ENCODE measurements at regions not wholly inside any gene's neighbourhood (a gene's known extent, or its start where the extent isn't known, plus 50 kb on each side); places are given as distances from the start of the nearest gene placed in this dataset.

DNA sequence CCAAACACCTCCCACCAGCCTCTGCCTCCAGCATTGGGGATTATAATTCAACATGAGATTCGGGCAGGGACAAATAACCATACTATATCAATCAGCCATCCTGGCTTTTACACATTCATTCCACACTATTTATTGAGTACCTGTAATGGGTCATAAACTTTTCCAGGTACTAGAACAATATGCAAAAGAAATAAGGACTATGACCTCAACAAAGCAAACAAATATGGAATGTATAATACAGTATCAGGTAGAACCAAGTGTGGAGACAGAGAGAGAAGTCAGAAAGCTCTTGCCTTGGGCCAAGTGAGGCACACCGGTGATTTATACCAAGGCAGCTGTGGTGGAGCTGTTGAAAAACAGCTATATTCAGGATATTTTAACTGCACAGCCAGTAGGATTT lies 116.3 kb downstream of the TSPAN8 start:
- Mint-ChIP-seq H3K9me3 (ENCODE audit: low read depth) (peaks cover 4% of the 10 kb centered on the region), H3K4me3 (ENCODE audit: unreplicated experiment) (no peak overlapping the region), H3K36me3 (ENCODE audit: low read depth) (no peaks in the 10 kb centered on the region), H3K27me3 (ENCODE audit: low read depth) (peaks cover 2% of the 10 kb centered on the region), H3K27ac (ENCODE audit: unreplicated experiment) (no peak overlapping the region), H3K4me1 (ENCODE audit: low read depth) (peaks cover 11% of the 10 kb centered on the region)
- TF ChIP-seq, protein P1, sequence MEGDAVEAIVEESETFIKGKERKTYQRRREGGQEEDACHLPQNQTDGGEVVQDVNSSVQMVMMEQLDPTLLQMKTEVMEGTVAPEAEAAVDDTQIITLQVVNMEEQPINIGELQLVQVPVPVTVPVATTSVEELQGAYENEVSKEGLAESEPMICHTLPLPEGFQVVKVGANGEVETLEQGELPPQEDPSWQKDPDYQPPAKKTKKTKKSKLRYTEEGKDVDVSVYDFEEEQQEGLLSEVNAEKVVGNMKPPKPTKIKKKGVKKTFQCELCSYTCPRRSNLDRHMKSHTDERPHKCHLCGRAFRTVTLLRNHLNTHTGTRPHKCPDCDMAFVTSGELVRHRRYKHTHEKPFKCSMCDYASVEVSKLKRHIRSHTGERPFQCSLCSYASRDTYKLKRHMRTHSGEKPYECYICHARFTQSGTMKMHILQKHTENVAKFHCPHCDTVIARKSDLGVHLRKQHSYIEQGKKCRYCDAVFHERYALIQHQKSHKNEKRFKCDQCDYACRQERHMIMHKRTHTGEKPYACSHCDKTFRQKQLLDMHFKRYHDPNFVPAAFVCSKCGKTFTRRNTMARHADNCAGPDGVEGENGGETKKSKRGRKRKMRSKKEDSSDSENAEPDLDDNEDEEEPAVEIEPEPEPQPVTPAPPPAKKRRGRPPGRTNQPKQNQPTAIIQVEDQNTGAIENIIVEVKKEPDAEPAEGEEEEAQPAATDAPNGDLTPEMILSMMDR (IDR thresholded peaks at IDR 0.05) = no peak
- DNase-seq (ENCODE audit: low spot score) = no peak

DNA sequence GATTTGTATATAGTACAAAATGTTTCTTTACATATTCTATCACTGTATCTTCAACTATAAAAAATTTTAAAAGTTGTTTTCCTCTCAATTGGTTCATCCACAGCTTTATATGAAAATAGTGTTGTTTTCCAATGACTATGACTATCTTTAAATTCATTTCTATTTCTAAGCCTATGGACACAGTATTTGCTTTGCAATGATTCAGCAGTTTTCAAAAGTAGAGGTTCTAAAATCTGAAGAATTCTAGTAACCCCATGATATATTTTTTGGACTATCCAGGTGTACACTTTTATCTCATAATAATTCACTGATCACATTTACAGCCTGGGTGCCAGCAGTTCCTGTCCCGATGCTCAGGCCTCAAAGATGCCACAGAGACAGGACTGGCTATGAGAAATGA lies 118.4 kb upstream of the PTPRR start:
- Mint-ChIP-seq H3K36me3 (ENCODE audit: low read depth) (no peaks in the 10 kb centered on the region), H3K4me1 (ENCODE audit: low read depth) (no peaks in the 10 kb centered on the region), H3K9me3 (ENCODE audit: low read depth) (peaks cover 4% of the 10 kb centered on the region), H3K27me3 (ENCODE audit: low read depth) (no peaks in the 10 kb centered on the region), H3K4me3 (ENCODE audit: unreplicated experiment) (no peak overlapping the region), H3K27ac (ENCODE audit: unreplicated experiment) (no peak overlapping the region)
- no peak for DNase-seq (ENCODE audit: low spot score)
- TF ChIP-seq, protein P1 (IDR thresholded peaks at IDR 0.05) = no peak

DNA sequence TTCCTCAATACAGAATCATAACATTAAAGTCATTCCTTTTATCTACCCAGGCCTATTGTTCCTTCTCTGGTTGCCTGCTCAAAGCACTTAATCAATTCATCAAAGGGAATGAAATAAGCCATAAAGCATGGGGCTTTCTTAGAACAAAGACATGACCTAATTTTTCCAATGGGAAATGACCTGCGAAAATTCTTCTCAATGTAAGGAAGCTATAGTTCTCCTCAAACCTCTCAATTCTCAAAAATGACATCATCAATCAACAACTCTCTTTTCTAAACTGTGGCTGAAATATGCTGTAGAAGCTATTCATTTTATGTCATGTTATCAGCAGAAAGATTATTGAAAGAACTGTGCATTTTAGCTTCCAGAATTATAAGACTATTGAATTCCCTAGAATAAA lies 116.0 kb upstream of the PTPRR start:
- no peak overlapping the region for H3K4me3 Mint-ChIP-seq (ENCODE audit: unreplicated experiment)
- no peak overlapping the region for H3K27ac Mint-ChIP-seq (ENCODE audit: unreplicated experiment)
- peaks cover 4% of the 10 kb centered on the region for H3K9me3 Mint-ChIP-seq (ENCODE audit: low read depth)
- TF ChIP-seq, protein P1 (IDR thresholded peaks at IDR 0.05) = no peak
- DNase-seq (ENCODE audit: low spot score) = no peak
- no peaks in the 10 kb centered on the region for H3K4me1 Mint-ChIP-seq (ENCODE audit: low read depth)
- peaks cover 2% of the 10 kb centered on the region for H3K27me3 Mint-ChIP-seq (ENCODE audit: low read depth)
- no peaks in the 10 kb centered on the region for H3K36me3 Mint-ChIP-seq (ENCODE audit: low read depth)

DNA sequence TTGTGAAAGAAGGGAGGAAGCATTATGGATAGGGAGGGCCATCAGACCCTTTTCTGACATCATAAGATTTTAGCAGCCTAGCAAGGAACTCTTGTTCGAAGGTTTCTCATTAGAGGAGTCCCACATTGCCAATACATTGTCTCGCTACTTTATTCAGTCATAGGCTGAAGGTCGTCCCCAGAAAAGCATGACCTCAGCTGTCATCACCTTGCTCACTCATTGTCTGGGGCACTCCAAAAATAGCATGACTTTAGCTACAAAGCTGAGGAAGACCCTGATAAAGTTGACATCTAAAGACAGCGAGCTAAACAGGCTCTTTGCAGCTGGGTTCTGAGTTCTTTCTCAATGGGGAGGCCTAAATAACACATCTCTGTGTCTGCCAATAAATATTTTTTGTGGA lies 112.4 kb upstream of the PTPRR start:
- H3K4me3 Mint-ChIP-seq (ENCODE audit: unreplicated experiment) = no peak overlapping the region
- no peak for DNase-seq (ENCODE audit: low spot score)
- no peaks in the 10 kb centered on the region for H3K4me1 Mint-ChIP-seq (ENCODE audit: low read depth)
- H3K27ac Mint-ChIP-seq (ENCODE audit: unreplicated experiment) = no peak overlapping the region
- TF ChIP-seq, protein P1 (IDR thresholded peaks at IDR 0.05) = no peak
- H3K27me3 Mint-ChIP-seq (ENCODE audit: low read depth) = peaks cover 2% of the 10 kb centered on the region
- H3K9me3 Mint-ChIP-seq (ENCODE audit: low read depth) = no peaks in the 10 kb centered on the region
- H3K36me3 Mint-ChIP-seq (ENCODE audit: low read depth) = no peaks in the 10 kb centered on the region

DNA sequence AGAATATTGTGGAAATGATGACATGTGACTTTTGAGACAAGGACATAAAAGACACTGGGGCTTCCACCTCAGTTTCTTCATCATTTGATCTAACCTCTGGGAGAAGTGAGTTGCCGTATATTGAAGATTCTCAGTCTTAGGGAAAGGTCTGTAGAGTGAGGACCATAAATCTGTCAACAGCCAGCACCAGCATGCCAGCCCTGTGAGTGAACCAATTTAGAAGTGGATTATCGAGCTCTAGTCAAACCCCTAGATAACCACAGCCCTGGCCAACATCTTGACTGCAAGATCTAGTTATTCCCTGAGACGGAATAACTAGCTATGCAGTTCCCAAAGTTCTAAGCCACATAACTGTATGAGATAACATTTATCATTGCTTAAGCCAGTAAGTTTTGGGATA lies 108.8 kb upstream of the PTPRR start:
- Mint-ChIP-seq H3K4me3 (ENCODE audit: unreplicated experiment) (no peak overlapping the region), H3K27ac (ENCODE audit: unreplicated experiment) (no peak overlapping the region), H3K36me3 (ENCODE audit: low read depth) (no peaks in the 10 kb centered on the region), H3K27me3 (ENCODE audit: low read depth) (peaks cover 5% of the 10 kb centered on the region), H3K4me1 (ENCODE audit: low read depth) (no peaks in the 10 kb centered on the region), H3K9me3 (ENCODE audit: low read depth) (no peaks in the 10 kb centered on the region)
- DNase-seq (ENCODE audit: low spot score) = no peak
- TF ChIP-seq, protein P1 (IDR thresholded peaks at IDR 0.05) = no peak
